Osteoblast (primary cell): ENCODE measurements at regions not wholly inside any gene's neighbourhood (a gene's known extent, or its start where the extent isn't known, plus 50 kb on each side); places are given as distances from the start of the nearest gene placed in this dataset.

Source experiments
- DNase-seq: peaks from one replicate; pipeline ENCODE4 v3.0.0; 2011; ENCODE audit warnings: low spot score, mixed read lengths; ENCODE audit not compliant: insufficient read length; ENCODE audit errors: missing footprints
- H2AFZ ChIP-seq: 2 replicates; pipeline ENCODE4 v1.6.0; 2011; ENCODE audit warnings: mild to moderate bottlenecking, low read length
- H3K27ac ChIP-seq: 2 replicates; pipeline ENCODE4 v1.5.1; 2011; ENCODE audit warnings: mild to moderate bottlenecking, low read depth, low read length, moderate library complexity
- H3K27me3 ChIP-seq: 2 replicates; pipeline ENCODE4 v1.6.0; 2012; ENCODE audit warnings: mild to moderate bottlenecking, control low read depth, inconsistent platforms, low read length, moderate library complexity; ENCODE audit not compliant: insufficient read depth
- H3K36me3 ChIP-seq: 2 replicates; pipeline ENCODE4 v1.5.1; 2011; ENCODE audit warnings: mild to moderate bottlenecking, low read length, control low read depth, moderate library complexity; ENCODE audit not compliant: insufficient read depth
- H3K4me1 ChIP-seq: 2 replicates; pipeline ENCODE4 v1.5.1; 2011; ENCODE audit warnings: mild to moderate bottlenecking, low read length, control low read depth, moderate library complexity; ENCODE audit not compliant: insufficient read depth
- H3K4me2 ChIP-seq: 2 replicates; pipeline ENCODE4 v1.6.0; 2011; ENCODE audit warnings: mild to moderate bottlenecking, low read length; ENCODE audit not compliant: insufficient read depth
- H3K4me3 ChIP-seq: fragments of 200-600 bp; sonication (generic); 3 replicates; pipeline ENCODE4 v1.5.1; 2012; ENCODE audit warnings: mild to moderate bottlenecking, low read length, inconsistent platforms; ENCODE audit not compliant: insufficient read depth
- H3K79me2 ChIP-seq: 2 replicates; pipeline ENCODE4 v1.6.0; 2012; ENCODE audit warnings: mild to moderate bottlenecking, low read length, control low read depth, inconsistent platforms; ENCODE audit not compliant: insufficient read depth
- H3K9me3 ChIP-seq: 2 replicates; pipeline ENCODE4 v1.5.1; 2011; ENCODE audit warnings: low read depth, low read length, control low read depth
- H4K20me1 ChIP-seq: 2 replicates; pipeline ENCODE4 v1.6.0; 2012; ENCODE audit warnings: mild to moderate bottlenecking, low read length, control low read depth; ENCODE audit not compliant: insufficient read depth
- TF ChIP-seq, protein P1 (sequence below): IDR thresholded peaks from 2 replicates; pipeline ENCODE4 v1.5.1; 2011; ENCODE audit warnings: mild to moderate bottlenecking, low read depth, low read length, moderate library complexity; ENCODE audit errors: extremely low read depth

DNA sequence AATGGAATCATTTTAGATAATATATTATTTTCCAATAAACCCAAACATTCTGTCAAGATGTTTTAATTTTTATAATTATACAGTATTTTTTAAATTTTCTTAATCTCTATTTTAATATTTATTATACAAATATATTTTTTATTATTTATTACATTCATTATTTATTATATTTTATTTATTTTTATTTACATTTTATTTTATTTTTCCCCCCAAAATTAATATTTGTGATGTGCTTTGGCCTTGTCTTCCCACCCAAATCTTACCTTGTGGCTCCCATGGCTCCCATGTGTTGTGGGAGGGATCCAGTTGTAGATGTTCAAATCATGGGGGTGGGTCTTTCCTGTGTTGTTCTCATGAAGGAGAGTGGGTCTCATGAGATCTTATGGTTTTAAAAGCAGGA lies 382.1 kb downstream of the TLE4 start:
- no peaks in the 10 kb centered on the region for H3K27me3 ChIP-seq
- peaks cover 8% of the 10 kb centered on the region for H3K4me1 ChIP-seq
- no peaks in the 10 kb centered on the region for H3K9me3 ChIP-seq
- no peaks in the 10 kb centered on the region for H3K79me2 ChIP-seq
- no peak overlapping the region for H2AFZ ChIP-seq
- DNase-seq, result no peak
- H4K20me1 ChIP-seq, result no peaks in the 10 kb centered on the region
- H3K27ac ChIP-seq, result no peak overlapping the region
- H3K4me2 ChIP-seq, result no peak overlapping the region
- no peaks in the 10 kb centered on the region for H3K36me3 ChIP-seq
- TF ChIP-seq, protein P1, sequence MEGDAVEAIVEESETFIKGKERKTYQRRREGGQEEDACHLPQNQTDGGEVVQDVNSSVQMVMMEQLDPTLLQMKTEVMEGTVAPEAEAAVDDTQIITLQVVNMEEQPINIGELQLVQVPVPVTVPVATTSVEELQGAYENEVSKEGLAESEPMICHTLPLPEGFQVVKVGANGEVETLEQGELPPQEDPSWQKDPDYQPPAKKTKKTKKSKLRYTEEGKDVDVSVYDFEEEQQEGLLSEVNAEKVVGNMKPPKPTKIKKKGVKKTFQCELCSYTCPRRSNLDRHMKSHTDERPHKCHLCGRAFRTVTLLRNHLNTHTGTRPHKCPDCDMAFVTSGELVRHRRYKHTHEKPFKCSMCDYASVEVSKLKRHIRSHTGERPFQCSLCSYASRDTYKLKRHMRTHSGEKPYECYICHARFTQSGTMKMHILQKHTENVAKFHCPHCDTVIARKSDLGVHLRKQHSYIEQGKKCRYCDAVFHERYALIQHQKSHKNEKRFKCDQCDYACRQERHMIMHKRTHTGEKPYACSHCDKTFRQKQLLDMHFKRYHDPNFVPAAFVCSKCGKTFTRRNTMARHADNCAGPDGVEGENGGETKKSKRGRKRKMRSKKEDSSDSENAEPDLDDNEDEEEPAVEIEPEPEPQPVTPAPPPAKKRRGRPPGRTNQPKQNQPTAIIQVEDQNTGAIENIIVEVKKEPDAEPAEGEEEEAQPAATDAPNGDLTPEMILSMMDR, result no peak
- H3K4me3 ChIP-seq, result no peak overlapping the region

- Histone ChIP-seq H3K4me2 (peak overlapping the region; percentile 15), H3K27me3 (no peaks in the 10 kb centered on the region), H3K9me3 (no peaks in the 10 kb centered on the region), H3K4me3 (no peak overlapping the region), H3K27ac (peak overlapping the region; percentile 57), H3K79me2 (no peaks in the 10 kb centered on the region), H4K20me1 (no peaks in the 10 kb centered on the region), H3K4me1 (peaks cover 8% of the 10 kb centered on the region), H3K36me3 (no peaks in the 10 kb centered on the region), H2AFZ (no peak overlapping the region)
- peak; percentile 8 for DNase-seq
- TF ChIP-seq, protein P1, result no peak
Measured at GRCh38 chr9:79952401-79952800, 380.6 kb downstream of the TLE4 start.

- DNase-seq, result no peak
- no peak overlapping the region for H3K4me3 ChIP-seq
- H4K20me1 ChIP-seq, result no peaks in the 10 kb centered on the region
- H3K4me1 ChIP-seq, result peaks cover 7% of the 10 kb centered on the region
- H3K79me2 ChIP-seq, result no peaks in the 10 kb centered on the region
- no peak overlapping the region for H3K4me2 ChIP-seq
- no peaks in the 10 kb centered on the region for H3K27me3 ChIP-seq
- TF ChIP-seq, protein P1, result no peak
- H3K9me3 ChIP-seq, result no peaks in the 10 kb centered on the region
- no peak overlapping the region for H3K27ac ChIP-seq
- H2AFZ ChIP-seq, result peak overlapping the region; percentile 23
- no peaks in the 10 kb centered on the region for H3K36me3 ChIP-seq
Measured at GRCh38 chr9:79946712-79947111, 374.9 kb downstream of the TLE4 start.

- H3K4me1 ChIP-seq, result peaks cover 7% of the 10 kb centered on the region
Measured at GRCh38 chr9:79945495-79945894, 373.7 kb downstream of the TLE4 start.

More at GRCh38 chr9:79945495-79945894, 373.7 kb downstream of the TLE4 start:
- no peak for DNase-seq
- Histone ChIP-seq H3K9me3 (no peaks in the 10 kb centered on the region), H3K36me3 (no peaks in the 10 kb centered on the region), H3K4me3 (no peak overlapping the region), H3K4me2 (no peak overlapping the region), H3K79me2 (no peaks in the 10 kb centered on the region), H2AFZ (no peak overlapping the region), H3K27me3 (no peaks in the 10 kb centered on the region), H3K27ac (no peak overlapping the region), H4K20me1 (no peaks in the 10 kb centered on the region)
- TF ChIP-seq, protein P1, result no peak
